ENCODE measurements at regions not wholly inside any gene's neighbourhood (a gene's known extent, or its start where the extent isn't known, plus 50 kb on each side); places are given as distances from the start of the nearest gene placed in this dataset.

GRCh38 chr4:131382839-131383238, 1766.3 kb upstream of the PCDH10 start:
- TF ChIP-seq GATA2 (IDR thresholded peaks at IDR 0.05; ENCODE audit: low read depth, low read length): no peak

DNA sequence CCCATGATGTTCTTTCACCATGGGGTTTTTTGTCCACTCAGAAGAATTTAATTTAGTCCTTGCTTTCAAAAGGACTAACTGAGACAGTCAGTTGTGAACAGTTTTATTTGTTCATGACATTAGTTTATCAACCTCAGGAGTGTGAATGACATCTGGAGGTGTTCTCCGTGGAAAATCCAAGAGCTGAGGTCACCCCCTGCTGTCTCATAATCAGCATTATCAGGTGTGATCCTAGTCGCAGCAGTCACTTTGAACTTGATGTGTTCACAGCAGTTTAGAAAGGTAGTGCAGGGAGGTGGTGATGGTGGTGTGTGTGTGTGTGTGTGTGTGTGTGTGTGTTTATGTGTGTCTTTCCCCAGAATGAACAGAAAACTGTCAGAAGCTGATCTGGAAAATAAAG, 1760.8 kb upstream of the PCDH10 start:
- no peak for TF ChIP-seq GATA3 (IDR thresholded peaks at IDR 0.05; ENCODE audit: low read depth, low read length)
- TF ChIP-seq GATA2 (IDR thresholded peaks at IDR 0.05; ENCODE audit: low read depth, low read length): no peak

DNA sequence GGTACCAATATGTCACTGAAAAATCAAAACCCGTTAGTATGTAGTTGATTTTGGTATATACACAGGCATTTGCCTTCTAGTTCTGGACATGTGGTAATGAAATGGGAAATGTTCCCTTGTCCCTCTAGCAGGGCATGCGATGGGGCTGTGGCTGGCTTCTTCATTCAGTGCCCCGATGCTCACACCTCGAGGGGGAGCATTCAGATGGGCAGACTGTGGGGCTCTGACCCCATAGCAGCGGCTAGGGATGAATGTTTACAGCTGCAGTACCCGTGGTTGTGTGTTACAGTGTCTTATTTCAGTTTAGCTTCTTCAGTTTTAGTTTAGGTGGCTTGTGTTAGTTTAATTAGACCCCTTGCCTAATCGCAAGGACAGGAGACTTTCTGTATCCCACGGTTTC, 1741.0 kb upstream of the PCDH10 start:
- TF ChIP-seq GATA3 (IDR thresholded peaks at IDR 0.05; ENCODE audit: low read depth, low read length) (no peak), GATA2 (IDR thresholded peaks at IDR 0.05; ENCODE audit: low read depth, low read length) (no peak)

DNA sequence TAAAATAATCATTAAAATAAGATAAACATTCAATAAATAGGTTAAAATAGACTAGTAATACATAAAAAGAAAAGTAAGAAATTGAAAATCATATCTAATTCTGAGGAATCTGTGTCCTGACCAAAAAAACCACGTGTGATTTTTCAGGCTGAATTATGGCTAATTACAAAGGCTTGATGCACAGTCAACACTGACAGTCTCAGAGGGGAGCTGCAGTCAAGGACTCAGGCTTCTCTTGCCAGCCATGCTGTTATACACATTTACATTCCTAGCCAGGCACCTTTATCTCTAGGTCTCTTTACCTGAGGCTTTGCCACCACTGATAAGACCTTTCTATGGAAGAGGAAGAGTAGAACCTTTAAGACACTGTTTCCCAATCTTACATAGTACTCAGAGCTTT, 1737.7 kb upstream of the PCDH10 start:
- TF ChIP-seq GATA2 (IDR thresholded peaks at IDR 0.05; ENCODE audit: low read depth, low read length): no peak
- TF ChIP-seq GATA3 (IDR thresholded peaks at IDR 0.05; ENCODE audit: low read depth, low read length): no peak

DNA sequence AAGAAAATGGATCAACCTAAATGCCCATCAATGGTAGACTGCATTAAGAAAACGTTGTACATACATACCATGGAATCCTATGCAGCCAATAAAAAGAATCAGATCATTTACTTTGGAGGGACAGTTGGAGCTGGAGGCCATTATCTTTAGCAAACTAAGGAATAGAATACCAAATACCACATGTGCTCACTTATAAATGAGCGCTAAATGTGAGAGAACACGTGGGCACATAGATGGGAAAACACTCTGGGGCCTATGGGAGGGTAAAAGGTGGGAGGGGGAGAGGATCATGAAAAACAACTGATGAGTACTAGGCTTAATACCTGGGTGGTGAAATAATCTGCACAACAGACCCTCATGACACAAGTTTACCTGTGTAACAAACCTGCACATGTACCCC, 1729.9 kb upstream of the PCDH10 start:
- no peak for TF ChIP-seq GATA2 (IDR thresholded peaks at IDR 0.05; ENCODE audit: low read depth, low read length)
- no peak for TF ChIP-seq GATA3 (IDR thresholded peaks at IDR 0.05; ENCODE audit: low read depth, low read length)

GRCh38 chr4:131426023-131426758, 1722.9 kb upstream of the PCDH10 start:
- TF ChIP-seq GATA3 (IDR thresholded peaks at IDR 0.05; ENCODE audit: low read depth, low read length) (no peak), GATA2 (IDR thresholded peaks at IDR 0.05; ENCODE audit: low read depth, low read length) (no peak)

DNA sequence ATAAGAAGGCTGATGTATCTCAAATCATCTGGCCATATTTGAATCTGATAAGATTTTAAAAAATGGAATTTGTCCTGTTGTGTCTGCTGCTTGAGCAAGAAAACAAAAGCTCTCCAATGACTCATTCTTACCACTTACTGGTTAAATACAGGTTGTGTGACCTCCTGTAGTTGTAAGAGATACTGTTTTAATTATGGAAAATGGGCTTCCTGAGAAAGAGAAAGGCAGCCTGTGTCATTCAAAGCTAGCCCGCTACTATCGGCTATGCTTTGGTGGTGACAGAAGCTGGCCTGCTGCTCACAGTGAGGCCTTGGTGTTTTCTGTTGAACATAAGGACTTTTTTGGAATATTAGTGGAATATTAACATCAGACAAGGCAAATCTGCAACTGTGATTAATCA, 1722.1 kb upstream of the PCDH10 start:
- TF ChIP-seq GATA2 (IDR thresholded peaks at IDR 0.05; ENCODE audit: low read depth, low read length) (no peak), GATA3 (IDR thresholded peaks at IDR 0.05; ENCODE audit: low read depth, low read length) (no peak)

DNA sequence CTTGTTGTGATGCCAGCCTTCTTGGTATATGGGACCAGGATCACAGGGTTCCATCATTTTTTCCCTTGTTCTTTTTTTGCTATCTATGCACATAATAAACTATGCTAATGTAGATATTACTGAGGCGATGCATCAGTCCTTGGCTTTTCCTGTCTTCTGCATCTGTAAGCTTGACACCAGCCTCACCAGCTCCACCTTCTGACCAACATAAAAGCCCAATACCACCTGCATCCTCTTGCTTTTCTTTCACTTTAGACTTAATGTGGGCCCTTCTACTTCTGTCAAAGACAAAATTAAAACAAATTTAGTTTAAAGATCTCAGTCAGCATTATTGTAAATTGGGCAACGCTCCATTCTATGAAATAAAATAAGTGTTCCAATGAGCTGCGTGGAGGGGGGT, 1718.8 kb upstream of the PCDH10 start:
- TF ChIP-seq GATA2 (IDR thresholded peaks at IDR 0.05; ENCODE audit: low read depth, low read length) (no peak), GATA3 (IDR thresholded peaks at IDR 0.05; ENCODE audit: low read depth, low read length) (no peak)

- no peak for TF ChIP-seq GATA3 (IDR thresholded peaks at IDR 0.05; ENCODE audit: low read depth, low read length)
- no peak for TF ChIP-seq GATA2 (IDR thresholded peaks at IDR 0.05; ENCODE audit: low read depth, low read length)
Observed at GRCh38 chr4:131441004-131441688, 1707.9 kb upstream of the PCDH10 start.

DNA sequence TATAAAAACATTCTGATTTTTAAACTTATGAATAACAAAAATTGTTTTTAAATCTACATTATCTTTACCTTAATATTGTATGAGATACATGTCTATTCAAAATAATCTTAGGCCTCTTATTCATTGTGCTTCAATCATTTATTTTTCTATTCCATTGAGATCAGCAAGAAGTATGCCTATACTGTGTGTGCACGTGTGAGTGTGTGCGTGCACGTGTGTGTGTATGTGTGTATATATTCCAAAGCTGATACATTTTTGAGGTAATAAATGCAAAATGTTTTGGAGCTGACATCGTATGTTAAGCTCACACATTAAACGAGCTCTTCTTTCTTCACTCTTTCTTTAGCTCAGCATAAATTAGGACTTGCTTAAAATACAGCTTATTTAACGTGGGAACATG, 1701.2 kb upstream of the PCDH10 start:
- TF ChIP-seq GATA2 (IDR thresholded peaks at IDR 0.05; ENCODE audit: low read depth, low read length): no peak

DNA sequence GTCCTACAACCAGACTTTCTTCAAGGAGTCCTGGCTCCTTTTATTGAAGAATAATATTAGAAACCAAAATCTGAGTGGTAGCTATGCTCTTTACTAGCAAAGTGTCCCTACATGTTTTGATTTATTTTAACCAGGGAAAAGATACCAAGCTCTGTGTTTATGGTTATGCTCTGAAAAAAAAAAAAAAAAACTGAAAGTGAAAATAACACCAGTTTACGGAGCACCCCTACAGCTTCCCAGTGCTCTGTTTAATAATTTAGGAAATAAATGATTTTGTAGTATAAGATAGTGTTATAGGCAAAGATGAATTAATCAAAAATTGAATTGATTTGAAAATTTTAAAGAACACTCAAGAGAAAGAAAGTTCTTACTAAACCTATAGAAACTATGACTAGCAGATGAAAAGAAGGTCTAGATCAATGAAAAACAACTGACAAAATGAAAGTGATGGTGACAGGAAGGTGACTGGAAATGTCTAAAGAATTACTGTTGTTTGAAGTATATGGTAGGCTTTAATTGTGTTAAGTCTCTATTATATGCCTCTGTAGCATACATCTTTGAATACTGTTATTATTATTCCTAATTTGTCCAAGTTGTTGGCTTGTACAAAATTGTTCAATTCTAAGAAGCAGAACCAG, 1698.4 kb upstream of the PCDH10 start:
- TF ChIP-seq GATA3 (IDR thresholded peaks at IDR 0.05; ENCODE audit: low read depth, low read length): no peak
- no peak for TF ChIP-seq GATA2 (IDR thresholded peaks at IDR 0.05; ENCODE audit: low read depth, low read length)

DNA sequence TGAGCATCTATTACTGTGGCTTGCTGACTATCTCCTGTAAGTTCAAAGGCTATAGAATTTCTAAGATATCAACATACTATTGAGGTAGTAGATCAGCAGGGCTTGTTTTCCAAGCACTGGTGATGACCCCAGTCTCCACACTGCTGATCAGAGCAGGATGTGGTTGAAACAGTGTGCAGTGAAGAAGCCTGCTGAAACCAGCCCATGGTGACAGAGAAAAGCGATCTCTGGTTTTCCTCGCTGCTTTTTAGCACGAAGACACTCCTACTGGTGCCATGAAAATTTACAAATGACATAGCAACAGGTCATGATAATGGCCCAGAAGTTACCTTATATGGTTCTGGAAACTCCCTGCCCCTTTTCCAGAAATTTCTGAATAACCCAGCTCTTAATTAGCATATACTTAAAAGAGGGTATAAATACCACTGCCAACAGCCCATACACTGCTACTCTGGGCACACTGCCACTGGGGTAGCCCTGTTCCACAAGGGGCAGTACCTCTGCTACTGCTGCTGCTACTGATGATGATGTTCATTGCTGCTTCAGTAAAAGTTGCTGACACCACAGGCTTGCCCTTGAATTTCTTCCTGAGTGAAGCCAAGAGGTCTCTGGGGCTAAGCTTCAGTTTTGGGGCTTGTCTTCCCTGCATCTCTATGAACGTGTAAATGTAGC, 1689.5 kb upstream of the PCDH10 start:
- TF ChIP-seq GATA2 (IDR thresholded peaks at IDR 0.05; ENCODE audit: low read depth, low read length) (no peak), GATA3 (IDR thresholded peaks at IDR 0.05; ENCODE audit: low read depth, low read length) (no peak)

DNA sequence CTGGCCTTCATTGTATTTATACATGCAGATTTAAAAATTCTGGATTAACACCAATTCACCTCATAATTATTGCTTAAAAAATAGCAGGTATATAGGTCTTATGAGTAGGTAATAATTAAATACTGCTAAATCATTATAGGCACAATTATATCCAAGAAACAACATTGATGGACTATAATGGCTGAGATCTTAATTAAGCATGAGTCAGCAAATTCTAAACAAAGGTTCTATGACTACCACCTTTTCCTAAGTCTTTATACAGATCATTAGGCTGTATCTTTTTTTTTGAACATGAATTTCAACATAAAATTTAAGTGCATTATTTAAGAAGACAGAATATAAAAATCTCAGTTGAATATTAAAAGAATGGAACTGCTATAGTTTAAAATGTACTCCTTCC, 1678.7 kb upstream of the PCDH10 start:
- TF ChIP-seq GATA3 (IDR thresholded peaks at IDR 0.05; ENCODE audit: low read depth, low read length) (no peak), GATA2 (IDR thresholded peaks at IDR 0.05; ENCODE audit: low read depth, low read length) (no peak)

GRCh38 chr4:131488772-131489171, 1660.3 kb upstream of the PCDH10 start:
- TF ChIP-seq GATA2 (IDR thresholded peaks at IDR 0.05; ENCODE audit: low read depth, low read length): no peak
- no peak for TF ChIP-seq GATA3 (IDR thresholded peaks at IDR 0.05; ENCODE audit: low read depth, low read length)
